Astrocyte of the spinal cord (primary cell): ENCODE measurements at regions not wholly inside any gene's neighbourhood (a gene's known extent, or its start where the extent isn't known, plus 50 kb on each side); places are given as distances from the start of the nearest gene placed in this dataset.

Source experiments
- DNase-seq: peaks from one replicate; pipeline ENCODE4 v3.0.0; 2011; ENCODE audit warnings: low read depth, low spot score
- H3K4me3 ChIP-seq: 2 replicates; pipeline ENCODE4 v1.5.1; 2011; ENCODE audit warnings: low read depth, mild to moderate bottlenecking, low read length, moderate library complexity
- CTCF ChIP-seq: IDR thresholded peaks from 2 replicates; pipeline ENCODE4 v1.5.1; 2012; ENCODE audit warnings: low read depth, mild to moderate bottlenecking, low read length, inconsistent platforms
- in situ Hi-C: cut with HindIII; loops from 2 replicates; pipeline ENCODE4 v1.10.0; 2017; ENCODE audit warnings: low sequenced_read_pairs

GRCh38 chr2:18792684-18793083, 203.3 kb upstream of the NT5C1B start:
- in situ Hi-C loops, result no loop called here
- H3K4me3 ChIP-seq, result no peak overlapping the region
- no peak for TF ChIP-seq CTCF
- DNase-seq, result no peak

GRCh38 chr2:18792226-18792629, 202.9 kb upstream of the NT5C1B start:
- DNase-seq, result peak; percentile 46
- TF ChIP-seq CTCF, result no peak
- in situ Hi-C loops, result no loop called here
- H3K4me3 ChIP-seq, result no peak overlapping the region

- no peak for TF ChIP-seq CTCF
- in situ Hi-C loops, result no loop called here
- peak; percentile 67 for DNase-seq
- H3K4me3 ChIP-seq, result no peak overlapping the region
Observed at GRCh38 chr2:18791172-18791797, 201.9 kb upstream of the NT5C1B start.

- no peak for TF ChIP-seq CTCF
- H3K4me3 ChIP-seq, result no peak overlapping the region
- no peak for DNase-seq
- in situ Hi-C loops, result no loop called here
Observed at GRCh38 chr2:18790509-18791171, 201.3 kb upstream of the NT5C1B start.

GRCh38 chr2:18788592-18788991, 199.2 kb upstream of the NT5C1B start:
- in situ Hi-C loops, result no loop called here
- H3K4me3 ChIP-seq, result no peak overlapping the region
- DNase-seq, result peak; percentile 53
- TF ChIP-seq CTCF, result no peak

GRCh38 chr2:18787726-18788125, 198.4 kb upstream of the NT5C1B start:
- in situ Hi-C loops, result no loop called here
- H3K4me3 ChIP-seq, result no peak overlapping the region
- DNase-seq, result no peak
- TF ChIP-seq CTCF, result no peak
